Ovary (tissue), 3 donors: ENCODE measurements at regions not wholly inside any gene's neighbourhood (a gene's known extent, or its start where the extent isn't known, plus 50 kb on each side); places are given as distances from the start of the nearest gene placed in this dataset.

Source experiments
- EP300 ChIP-seq: sonication (generic); formaldehyde crosslinking; IDR thresholded peaks from one replicate; pipeline ENCODE4 v1.6.1; 2017; ENCODE audit warnings: antibody characterized with exemption
- POLR2A ChIP-seq: fragments of 450-650 bp; IDR thresholded peaks from one replicate; pipeline ENCODE4 v1.6.1; 2017; ENCODE audit warnings: antibody characterized with exemption, mild to moderate bottlenecking, moderate library complexity
- TF ChIP-seq, protein P1 (sequence below), 3 donors: fragments of 450-650 bp in 2 of 3; fragments of 200-600 bp in 1 of 3; IDR thresholded peaks; one replicate each; pipeline versions ENCODE4 v1.5.1 to v1.8.0; 2016 to 2022; ENCODE audit warnings: antibody characterized with exemption in 3 of 3, mild to moderate bottlenecking in 1 of 3
- donor health status: DM: no; HTN: no; CAD: no.

DNA sequence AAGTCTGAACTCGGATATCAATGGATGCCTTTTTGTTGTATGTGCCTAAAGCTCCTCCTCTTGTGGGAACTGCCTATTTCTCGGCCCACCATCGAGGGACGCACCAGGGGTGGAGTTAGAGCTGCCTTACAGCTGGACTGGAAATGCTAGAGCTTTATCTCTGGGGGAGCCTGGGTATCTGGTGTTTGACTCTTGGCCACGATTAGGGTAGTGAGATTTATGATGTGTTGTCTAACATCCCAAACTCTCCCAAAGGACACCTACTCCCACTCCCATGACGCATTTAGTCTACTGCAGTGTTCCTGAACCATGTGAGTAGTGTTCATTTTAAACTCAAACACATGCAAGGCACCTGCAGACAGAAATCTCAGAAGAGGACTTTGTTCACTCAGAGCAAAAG, 594.8 kb downstream of the METTL4 start:
- TF ChIP-seq, protein P1, sequence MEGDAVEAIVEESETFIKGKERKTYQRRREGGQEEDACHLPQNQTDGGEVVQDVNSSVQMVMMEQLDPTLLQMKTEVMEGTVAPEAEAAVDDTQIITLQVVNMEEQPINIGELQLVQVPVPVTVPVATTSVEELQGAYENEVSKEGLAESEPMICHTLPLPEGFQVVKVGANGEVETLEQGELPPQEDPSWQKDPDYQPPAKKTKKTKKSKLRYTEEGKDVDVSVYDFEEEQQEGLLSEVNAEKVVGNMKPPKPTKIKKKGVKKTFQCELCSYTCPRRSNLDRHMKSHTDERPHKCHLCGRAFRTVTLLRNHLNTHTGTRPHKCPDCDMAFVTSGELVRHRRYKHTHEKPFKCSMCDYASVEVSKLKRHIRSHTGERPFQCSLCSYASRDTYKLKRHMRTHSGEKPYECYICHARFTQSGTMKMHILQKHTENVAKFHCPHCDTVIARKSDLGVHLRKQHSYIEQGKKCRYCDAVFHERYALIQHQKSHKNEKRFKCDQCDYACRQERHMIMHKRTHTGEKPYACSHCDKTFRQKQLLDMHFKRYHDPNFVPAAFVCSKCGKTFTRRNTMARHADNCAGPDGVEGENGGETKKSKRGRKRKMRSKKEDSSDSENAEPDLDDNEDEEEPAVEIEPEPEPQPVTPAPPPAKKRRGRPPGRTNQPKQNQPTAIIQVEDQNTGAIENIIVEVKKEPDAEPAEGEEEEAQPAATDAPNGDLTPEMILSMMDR (IDR thresholded peaks at IDR 0.05): no peak
- TF ChIP-seq POLR2A (no peak), EP300 (no peak)
